CD4-positive, alpha-beta T cell (primary cell): ENCODE measurements at regions not wholly inside any gene's neighbourhood (a gene's known extent, or its start where the extent isn't known, plus 50 kb on each side); places are given as distances from the start of the nearest gene placed in this dataset.

ENCODE experiments used
- ATAC-seq: fragments of 200-7000 bp; cut with Tn5 transposase; one replicate; pipeline ENCODE4 v1.10.0; 2022; ENCODE audit warnings: mild to moderate bottlenecking; ENCODE audit not compliant: poor library complexity
- CTCF ChIA-PET: fragments of 350-600 bp; sonication (Branson Sonifier 250); formaldehyde crosslinking; loops from one replicate; lab custom pipeline; 2021; ENCODE audit warnings: antibody characterized with exemption, inconsistent platforms; lab: Charles Lee
- POLR2A ChIA-PET: fragments of 350-600 bp; sonication (Branson Sonifier 250); formaldehyde crosslinking; loops from one replicate; lab custom pipeline; 2021; ENCODE audit warnings: antibody characterized with exemption, inconsistent platforms; lab: Charles Lee
- DNase-seq, 14 experiments: peaks; one replicate each; pipeline ENCODE4 v3.0.0-alpha.2; 2013 to 2020; ENCODE audit warnings: mixed read lengths in 2 of 14
- H3K27ac ChIP-seq, 2 donors: one replicate each; pipeline versions ENCODE4 v1.5.1 to v1.7.0; 2013; ENCODE audit warnings: low read length in 2 of 2, low read depth in 1 of 2, mild to moderate bottlenecking in 1 of 2
- H3K27me3 ChIP-seq, 2 experiments: 1 replicate in 1 of 2; 2 replicates in 1 of 2; pipeline versions ENCODE4 v1.6.1 to v1.7.0; 2013; ENCODE audit warnings: low read length in 2 of 2, control low read depth in 1 of 2, mild to moderate bottlenecking in 1 of 2, moderate library complexity in 1 of 2; ENCODE audit not compliant: insufficient read depth in 2 of 2, control insufficient read depth in 1 of 2
- H3K36me3 ChIP-seq: one replicate; pipeline ENCODE4 v1.6.1; 2013; ENCODE audit warnings: low read length, control low read depth; ENCODE audit not compliant: insufficient read depth
- H3K4me1 ChIP-seq: one replicate; pipeline ENCODE4 v1.6.1; 2013; ENCODE audit warnings: low read length, control low read depth; ENCODE audit not compliant: insufficient read depth
- H3K4me3 ChIP-seq: one replicate; pipeline ENCODE4 v1.5.1; 2013; ENCODE audit warnings: mild to moderate bottlenecking, low read length, moderate library complexity
- H3K9me3 ChIP-seq, 2 experiments: 1 replicate in 1 of 2; 2 replicates in 1 of 2; pipeline versions ENCODE4 v1.6.1 to v1.7.0; 2013; ENCODE audit warnings: low read length in 2 of 2, mild to moderate bottlenecking in 2 of 2, control low read depth in 1 of 2, moderate library complexity in 1 of 2; ENCODE audit not compliant: control insufficient read depth in 1 of 2, insufficient read depth in 1 of 2
- H3K27ac Mint-ChIP-seq: one replicate; pipeline ENCODE4 v1.8.0; 2020; ENCODE audit warnings: mixed read lengths
- H3K27me3 Mint-ChIP-seq: one replicate; pipeline ENCODE4 v1.8.0; 2021; ENCODE audit warnings: mixed read lengths
- H3K36me3 Mint-ChIP-seq: one replicate; pipeline ENCODE4 v1.8.0; 2021; ENCODE audit warnings: low read depth, mixed read lengths
- H3K4me1 Mint-ChIP-seq: one replicate; pipeline ENCODE4 v1.8.0; 2021; ENCODE audit warnings: low read depth, mixed read lengths
- H3K4me3 Mint-ChIP-seq: one replicate; pipeline ENCODE4 v1.8.0; 2020; ENCODE audit warnings: mild to moderate bottlenecking, mixed read lengths
- H3K9me3 Mint-ChIP-seq: one replicate; pipeline ENCODE4 v1.8.0; 2020; ENCODE audit warnings: mixed read lengths
- CTCF ChIP-seq: fragments of 200-600 bp; IDR thresholded peaks from one replicate; pipeline ENCODE4 v1.8.0; 2022; ENCODE audit warnings: antibody characterized with exemption, mild to moderate bottlenecking
- intact Hi-C, 2 experiments: fragments of 100-400 bp; cut with DNase I in 1 of 2; cut with micrococcal nuclease in 1 of 2; formaldehyde crosslinking; loops; one replicate each; pipeline versions ENCODE4 v1.15.1 to v1.9.0; 2023 to 2025; cut with DNase I, micrococcal nuclease

- intact Hi-C loops, result loop anchor here in 1 of 2 experiments (10.0 kb wide), 2 partner anchors 133 to 833 kb away; partner anchors contain the start of gene FRMD6
- Mint-ChIP-seq H3K27me3 (peaks cover 4% of the 10 kb centered on the region), H3K9me3 (peaks cover 2% of the 10 kb centered on the region), H3K4me3 (no peak overlapping the region), H3K36me3 (no peaks in the 10 kb centered on the region), H3K4me1 (no peaks in the 10 kb centered on the region), H3K27ac (no peak overlapping the region)
- Histone ChIP-seq H3K4me1 (no peaks in the 10 kb centered on the region), H3K27me3 (peaks cover 0 to 4% of the 10 kb centered on the region in 2 experiments), H3K36me3 (no peaks in the 10 kb centered on the region), H3K27ac (no peak overlapping the region), H3K9me3 (peaks cover 5 to 14% of the 10 kb centered on the region in 2 experiments), H3K4me3 (no peak overlapping the region)
- ChIA-PET CTCF (no interaction called here), POLR2A (no interaction called here)
- ATAC-seq (no peak), DNase-seq (no peak)
- no peak for TF ChIP-seq CTCF
Measured at GRCh38 chr14:51787352-51787751, 73.1 kb upstream of the GNG2 start.

GRCh38 chr14:51789114-51789513, 71.3 kb upstream of the GNG2 start:
- H3K4me1 ChIP-seq, result no peaks in the 10 kb centered on the region
- no peak for TF ChIP-seq CTCF
- Mint-ChIP-seq H3K4me1 (no peaks in the 10 kb centered on the region), H3K4me3 (no peak overlapping the region), H3K36me3 (no peaks in the 10 kb centered on the region), H3K9me3 (peaks cover 2% of the 10 kb centered on the region), H3K27ac (no peak overlapping the region), H3K27me3 (no peaks in the 10 kb centered on the region)
- ChIA-PET POLR2A (no interaction called here), CTCF (interaction anchor here (1.0 kb wide), 1 partner anchor 13 kb away, joined by 4 read pairs; no protein-coding TSS in a partner anchor)
- peaks cover 0 to 4% of the 10 kb centered on the region in 2 experiments for H3K27me3 ChIP-seq
- no peak overlapping the region for H3K27ac ChIP-seq
- peaks cover 5 to 14% of the 10 kb centered on the region in 2 experiments for H3K9me3 ChIP-seq
- intact Hi-C loops, result loop anchor here in 1 of 2 experiments (10.0 kb wide), 2 partner anchors 134 to 834 kb away; partner anchors contain the start of gene FRMD6
- DNase-seq (no peak), ATAC-seq (no peak)
- H3K4me3 ChIP-seq, result no peak overlapping the region
- H3K36me3 ChIP-seq, result no peaks in the 10 kb centered on the region

- POLR2A ChIA-PET, result no interaction called here
- H3K4me3 ChIP-seq, result no peak overlapping the region
- CTCF ChIA-PET, result interaction anchor here (1.0 to 1.2 kb wide), 2 partner anchors 10 to 14 kb away, joined by 3 to 4 read pairs; no protein-coding TSS in a partner anchor
- TF ChIP-seq CTCF, result no peak
- H3K27me3 ChIP-seq, result peaks cover 0 to 4% of the 10 kb centered on the region in 2 experiments
- no peak overlapping the region for H3K4me3 Mint-ChIP-seq
- peaks cover 5 to 14% of the 10 kb centered on the region in 2 experiments for H3K9me3 ChIP-seq
- no peak overlapping the region for H3K27ac Mint-ChIP-seq
- H3K9me3 Mint-ChIP-seq, result peaks cover 2% of the 10 kb centered on the region
- H3K27me3 Mint-ChIP-seq, result no peaks in the 10 kb centered on the region
- no peaks in the 10 kb centered on the region for H3K36me3 ChIP-seq
- H3K4me1 ChIP-seq, result no peaks in the 10 kb centered on the region
- no peaks in the 10 kb centered on the region for H3K4me1 Mint-ChIP-seq
- ATAC-seq (no peak), DNase-seq (peak in 3 of 14 experiments; percentile 8 to 28 (median 28))
- no peak overlapping the region for H3K27ac ChIP-seq
- intact Hi-C loops, result loop anchor here in 1 of 2 experiments (10.0 kb wide), 2 partner anchors 135 to 835 kb away; partner anchors contain the start of gene FRMD6
- H3K36me3 Mint-ChIP-seq, result no peaks in the 10 kb centered on the region
Measured at GRCh38 chr14:51789596-51789995, 70.8 kb upstream of the GNG2 start.
